CMK (cell line): ENCODE measurements at regions not wholly inside any gene's neighbourhood (a gene's known extent, or its start where the extent isn't known, plus 50 kb on each side); places are given as distances from the start of the nearest gene placed in this dataset.
"Not testable (repeated sequence)": the region's sequence is repeated elsewhere in the genome, so short reads cannot be mapped to it uniquely, and the experiment has no call there.

Source experiments
- DNase-seq: peaks from one replicate; pipeline ENCODE4 v3.0.0-alpha.2; 2010; ENCODE audit warnings: low read depth

DNA sequence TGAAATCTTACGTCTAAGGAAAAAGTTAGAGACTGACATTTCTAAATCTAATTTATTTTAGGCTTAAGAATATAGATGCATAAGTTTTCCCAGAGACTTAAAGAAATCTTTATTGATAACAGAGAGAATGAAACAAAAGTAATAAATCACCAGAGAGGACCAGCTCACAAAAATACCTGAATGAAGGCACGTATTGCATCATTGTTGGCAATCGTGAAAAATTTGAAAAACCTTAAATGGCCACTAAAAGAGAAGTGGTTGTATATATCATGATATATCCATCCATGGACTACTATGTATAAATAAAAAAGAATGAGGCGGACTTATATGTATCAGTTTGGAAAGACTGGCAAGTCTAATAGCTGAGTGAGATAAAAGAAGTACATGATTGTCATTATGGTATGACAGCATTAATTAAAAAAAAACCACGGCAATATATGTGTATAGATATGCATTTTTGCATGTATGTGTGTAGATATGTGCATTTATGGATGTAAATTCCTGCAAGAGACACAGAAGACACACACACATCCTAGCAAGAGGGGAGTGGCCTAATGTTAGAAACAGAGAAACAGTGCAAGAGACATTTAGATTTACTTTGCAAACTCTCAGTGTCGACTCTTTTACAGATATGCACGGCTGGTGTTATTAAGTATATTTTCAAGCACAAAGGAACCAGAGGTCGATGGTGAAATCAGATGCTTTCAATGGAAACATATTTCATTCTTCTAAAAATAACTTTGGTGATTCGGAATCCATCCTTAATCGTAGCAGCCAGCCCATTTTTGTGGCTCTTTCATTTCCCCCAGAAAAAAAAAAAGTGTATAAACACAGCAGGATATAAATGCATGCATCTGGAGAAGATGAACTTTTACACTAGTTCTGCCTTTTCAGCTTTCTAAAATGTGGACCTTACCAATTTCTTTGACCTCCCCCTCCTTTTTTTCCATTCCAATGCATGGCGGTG is 156.1 kb upstream of the SALL4 start:
- DNase-seq = no peak

DNA sequence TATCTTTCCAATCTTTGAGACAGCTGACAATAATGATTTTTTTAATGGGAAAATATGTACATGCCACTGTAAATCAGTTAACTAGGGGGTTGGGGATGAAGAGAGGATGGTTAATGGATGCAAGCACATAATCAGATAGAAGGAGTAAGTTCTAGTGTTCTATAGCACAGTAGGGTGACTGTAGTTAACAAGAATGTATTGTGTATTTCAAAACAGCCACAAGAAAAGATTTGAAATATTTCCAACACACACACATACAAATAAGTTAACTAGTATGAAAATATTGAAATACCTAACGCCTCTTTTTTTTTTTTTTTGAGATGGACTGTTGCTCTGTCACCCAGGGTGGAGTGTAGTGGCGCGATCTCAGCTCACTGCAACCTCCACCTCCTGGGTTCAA is 153.4 kb upstream of the SALL4 start:
- DNase-seq = no peak

DNA sequence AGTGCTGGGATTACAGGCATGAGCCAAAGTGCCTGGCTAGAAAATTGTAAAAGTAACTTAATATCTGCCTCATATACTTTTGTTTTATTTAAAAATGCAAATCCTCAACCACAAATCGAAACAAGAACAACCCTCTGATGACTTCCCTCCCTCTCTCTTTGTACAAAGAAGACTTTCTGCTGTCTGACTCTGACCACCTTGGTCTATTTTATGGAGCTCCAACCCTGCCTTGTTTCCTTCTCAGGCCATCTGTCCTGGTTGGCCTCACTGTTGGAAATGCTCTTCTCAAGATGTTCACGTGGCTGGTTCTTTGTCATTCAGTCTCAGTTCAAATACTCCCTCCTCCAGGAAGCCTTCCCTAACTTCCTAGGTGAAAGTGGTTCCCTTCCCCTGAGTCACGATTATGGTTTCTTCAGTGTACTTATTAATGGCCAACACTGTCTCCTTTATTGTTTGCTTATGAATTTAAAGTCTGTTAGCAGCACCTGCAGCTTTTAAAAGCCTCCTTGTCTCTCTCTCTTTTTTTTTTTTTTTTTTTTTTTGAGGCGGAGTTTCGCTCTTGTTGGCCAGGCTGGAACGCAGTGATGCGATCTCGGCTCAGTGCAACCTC is 151.5 kb upstream of the SALL4 start:
- DNase-seq = no peak

DNA sequence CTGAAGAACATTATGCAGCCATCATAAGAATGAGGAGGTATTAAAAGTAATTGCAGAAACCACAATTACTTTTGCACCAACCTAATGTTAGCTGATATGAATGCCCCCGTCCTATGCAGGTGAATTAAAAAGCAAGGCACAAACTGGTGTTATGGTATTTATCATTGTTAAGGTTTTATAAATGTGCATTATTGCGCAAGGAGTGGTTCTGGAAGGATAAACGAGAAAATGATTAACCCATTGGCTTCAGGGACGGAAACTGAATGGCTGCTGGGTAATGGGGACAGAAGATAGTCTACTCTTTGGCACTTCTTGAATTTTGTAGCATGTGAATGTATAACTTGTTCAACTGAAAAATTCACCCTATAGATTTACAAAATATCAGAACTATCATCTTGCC is 148.6 kb upstream of the SALL4 start:
- DNase-seq = no peak

DNA sequence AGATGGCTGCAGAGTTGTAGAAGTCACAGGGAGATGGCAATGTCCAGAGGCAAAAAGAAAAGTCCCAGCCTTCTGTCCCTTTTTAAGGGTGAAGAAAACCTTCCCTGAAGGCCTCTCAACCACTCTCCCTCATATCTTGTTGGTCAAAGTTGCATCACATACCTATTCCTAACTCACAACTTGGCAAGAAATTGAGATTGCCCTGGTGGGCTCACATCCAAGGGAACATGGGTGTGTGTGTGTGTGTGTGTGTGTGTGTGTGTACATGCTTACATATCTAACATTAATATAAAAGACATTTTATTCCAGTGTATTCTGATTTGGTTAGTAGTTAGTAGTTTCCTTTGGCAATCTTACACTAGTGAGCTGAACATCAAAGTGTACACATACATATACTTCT is 144.3 kb upstream of the SALL4 start:
- no peak for DNase-seq

DNA sequence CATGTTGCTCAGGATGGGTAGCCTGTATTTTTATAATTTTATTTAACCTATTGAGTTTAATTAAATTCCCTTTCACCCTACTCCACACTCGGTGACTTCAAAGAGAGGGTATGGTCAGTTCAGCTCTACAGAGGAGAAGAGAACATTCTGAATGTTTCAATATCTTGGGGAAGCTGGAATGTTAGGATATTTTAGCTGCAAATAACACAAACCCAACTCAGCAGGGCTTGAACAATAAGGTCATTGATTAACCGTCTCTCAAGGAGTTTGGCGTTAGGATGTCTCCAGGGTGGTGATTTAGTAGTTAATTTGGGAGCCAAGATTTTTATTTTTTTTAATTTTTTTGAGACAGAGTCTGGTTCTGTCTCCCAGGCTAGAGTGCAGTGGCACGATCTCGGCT is 143.6 kb upstream of the SALL4 start:
- DNase-seq = no peak

DNA sequence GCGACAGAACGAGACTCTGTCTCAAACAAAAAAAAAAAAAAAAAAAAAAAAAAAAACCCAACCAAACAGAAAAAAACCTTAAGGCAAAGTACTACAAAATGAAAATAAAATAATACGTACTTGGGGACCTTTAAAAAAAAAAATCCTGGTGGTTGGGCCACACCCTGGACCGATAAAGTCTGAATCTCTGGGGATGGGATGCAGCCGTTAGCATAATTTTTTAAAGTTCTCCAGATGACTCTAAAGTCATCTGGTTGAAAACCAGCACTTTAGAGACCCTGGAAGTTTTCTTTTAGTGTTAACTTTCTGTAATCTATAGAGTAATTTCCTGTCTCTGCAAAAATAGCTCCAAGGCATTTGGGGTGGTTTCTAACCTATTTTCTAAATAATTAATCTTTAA is 142.9 kb upstream of the SALL4 start:
- DNase-seq = no peak

DNA sequence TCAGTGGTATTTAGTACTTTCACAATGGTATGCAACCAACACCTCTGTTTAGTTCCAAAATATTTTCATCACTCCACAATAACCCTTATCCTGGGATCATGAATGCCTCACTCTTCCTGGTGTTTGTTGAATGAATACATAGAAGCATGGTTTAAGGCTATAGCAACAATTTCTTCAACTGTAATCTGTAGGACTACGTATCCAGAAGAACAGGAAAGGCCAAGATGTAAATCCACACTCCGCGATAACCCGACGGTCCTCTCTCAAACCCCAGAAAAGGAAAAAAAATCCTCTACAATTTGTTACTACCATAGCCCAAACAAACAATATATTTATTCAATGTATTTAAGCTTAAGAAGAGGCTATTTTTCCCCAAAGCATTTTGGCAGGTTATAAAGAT is 141.4 kb upstream of the SALL4 start:
- DNase-seq = no peak

DNA sequence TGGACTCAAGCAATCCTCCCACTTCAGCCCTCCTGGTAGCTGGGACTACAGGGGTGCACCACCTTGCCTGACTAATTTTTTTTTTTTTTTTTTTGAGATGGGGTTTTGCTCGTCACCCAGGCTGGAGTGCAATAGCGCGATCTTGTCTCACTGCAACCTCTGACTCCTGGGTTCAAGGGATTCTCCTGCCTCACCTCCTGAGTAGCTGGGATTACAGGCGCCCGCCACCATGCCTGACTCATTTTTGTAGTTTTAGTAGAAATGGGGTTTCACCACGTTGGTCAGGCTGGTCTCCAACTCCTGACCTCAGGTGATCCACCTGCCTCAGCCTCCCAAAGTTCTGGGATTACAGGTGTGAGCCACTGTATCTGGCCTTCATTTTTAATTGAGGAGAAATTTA is 141.0 kb upstream of the SALL4 start:
- not testable (repeated sequence) for DNase-seq

DNA sequence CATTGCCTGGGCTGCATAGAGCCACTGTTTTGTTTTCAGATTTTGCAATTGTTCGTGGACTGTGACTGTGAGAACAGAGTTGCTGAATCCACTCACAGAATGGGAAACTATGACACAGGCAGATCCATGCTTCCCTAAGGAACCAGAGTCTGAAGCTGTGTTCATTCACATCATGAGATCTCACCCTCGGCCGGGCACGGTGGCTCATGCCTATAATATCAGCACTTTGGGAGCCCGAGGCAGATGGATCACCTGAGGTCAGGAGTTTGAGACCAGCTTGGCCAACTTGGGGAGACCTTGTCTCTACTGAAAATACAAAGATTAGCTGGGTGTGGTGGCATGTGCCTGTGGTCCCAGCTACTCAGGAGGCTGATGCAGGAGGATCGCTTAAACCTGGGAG is 139.2 kb upstream of the SALL4 start:
- no peak for DNase-seq

DNA sequence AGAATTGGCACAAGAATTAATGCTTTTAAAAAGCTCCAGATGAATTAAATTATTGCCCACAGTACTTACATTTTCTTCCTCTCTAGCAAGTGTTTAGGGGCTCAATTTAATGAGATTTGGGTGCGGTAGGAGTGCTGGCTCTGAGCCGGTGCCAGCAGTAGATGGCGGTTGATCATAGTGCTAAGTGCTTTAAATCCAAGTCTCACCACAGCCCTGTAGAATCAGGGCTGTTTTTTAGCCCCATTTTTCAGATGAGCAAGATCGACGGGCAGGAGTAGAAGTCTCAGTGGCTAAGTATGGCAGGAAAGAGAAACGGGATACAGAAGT is 136.9 kb upstream of the SALL4 start:
- no peak for DNase-seq

DNA sequence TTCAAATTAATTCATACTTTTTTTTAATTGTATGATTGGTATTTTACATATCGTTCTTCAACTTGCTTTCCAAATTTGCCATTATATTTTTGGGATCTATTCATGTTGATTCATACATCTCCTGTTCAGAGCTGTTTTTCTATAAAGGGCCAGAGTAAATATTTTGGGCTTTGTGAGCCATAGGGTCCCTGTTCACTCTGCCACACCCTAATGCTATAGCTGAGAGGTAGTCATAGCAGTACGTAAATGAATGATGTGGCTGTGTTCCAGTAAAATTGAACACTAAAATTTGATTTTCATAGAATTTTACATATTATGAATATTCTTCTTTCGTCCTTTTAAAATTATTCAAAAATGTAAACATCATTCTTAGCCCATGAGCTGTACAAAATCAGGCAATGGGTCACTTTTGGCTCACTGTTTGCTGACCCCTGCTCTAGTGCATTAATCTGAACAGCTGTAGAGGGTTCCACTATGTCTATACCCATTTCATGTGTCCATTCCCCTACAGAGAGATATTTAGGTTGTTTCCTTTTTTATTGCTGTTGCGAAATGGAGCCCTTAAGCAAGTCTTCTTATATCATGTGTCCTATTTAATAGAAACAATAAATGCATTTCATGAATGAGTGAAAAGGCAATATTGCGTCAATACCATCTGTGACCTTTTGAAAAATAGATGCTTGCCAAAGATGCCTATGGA is 136.4 kb upstream of the SALL4 start:
- DNase-seq = no peak

DNA sequence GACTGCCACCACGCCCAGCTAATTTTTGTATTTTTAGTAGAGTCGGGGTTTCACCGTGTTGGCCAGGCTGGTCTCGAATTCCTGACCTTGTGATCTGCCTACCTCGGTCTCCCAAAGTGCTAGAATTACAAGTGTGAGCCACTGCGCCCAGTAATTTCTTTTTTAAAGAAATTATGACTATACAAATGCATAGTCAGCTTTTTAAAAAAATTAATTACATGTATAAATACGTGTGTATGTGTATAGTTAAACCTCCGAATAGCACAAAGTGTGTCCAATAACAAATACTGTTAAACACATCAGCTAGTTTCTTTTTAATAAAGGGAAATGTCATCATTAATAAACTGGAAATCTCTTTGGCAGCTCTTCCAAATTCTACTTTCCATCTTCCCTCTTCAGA is 135.5 kb upstream of the SALL4 start:
- no peak for DNase-seq

DNA sequence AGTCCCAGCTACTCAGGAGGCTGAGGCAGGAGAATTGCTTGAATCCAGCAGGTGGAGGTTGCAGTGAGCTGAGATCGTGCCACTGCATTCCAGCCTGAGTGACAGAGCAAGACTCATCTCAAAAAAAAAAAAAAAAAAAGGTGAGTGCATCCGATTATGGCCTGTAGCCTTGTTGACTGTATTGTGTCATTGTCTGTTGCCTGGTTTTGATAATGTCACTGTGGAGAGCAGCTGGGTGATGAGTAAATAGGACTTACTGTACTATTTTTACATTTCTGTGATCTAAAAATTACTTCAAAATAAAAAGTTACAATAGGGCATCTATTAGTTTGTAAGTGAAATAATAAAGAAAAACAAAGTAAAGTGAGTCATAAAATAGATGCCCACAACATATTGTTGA is 134.1 kb upstream of the SALL4 start:
- no peak for DNase-seq

DNA sequence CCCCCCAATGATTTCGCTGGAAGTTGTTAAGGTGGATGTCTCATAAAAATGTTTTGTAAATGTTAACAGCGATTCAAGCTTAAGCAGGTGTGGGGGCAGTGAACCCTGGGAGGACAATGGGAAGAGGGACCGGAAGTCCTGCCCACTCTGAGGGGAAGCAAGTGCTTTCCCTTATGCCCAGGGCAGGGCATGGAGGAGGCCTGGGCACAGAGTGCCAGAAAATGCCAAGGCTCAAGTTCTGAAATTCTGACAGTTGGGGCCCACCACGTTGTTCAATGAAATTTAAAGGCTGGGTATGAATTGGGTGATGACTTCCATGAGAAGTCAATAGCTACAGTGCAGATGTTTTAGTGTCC is 132.7 kb upstream of the SALL4 start:
- no peak for DNase-seq

DNA sequence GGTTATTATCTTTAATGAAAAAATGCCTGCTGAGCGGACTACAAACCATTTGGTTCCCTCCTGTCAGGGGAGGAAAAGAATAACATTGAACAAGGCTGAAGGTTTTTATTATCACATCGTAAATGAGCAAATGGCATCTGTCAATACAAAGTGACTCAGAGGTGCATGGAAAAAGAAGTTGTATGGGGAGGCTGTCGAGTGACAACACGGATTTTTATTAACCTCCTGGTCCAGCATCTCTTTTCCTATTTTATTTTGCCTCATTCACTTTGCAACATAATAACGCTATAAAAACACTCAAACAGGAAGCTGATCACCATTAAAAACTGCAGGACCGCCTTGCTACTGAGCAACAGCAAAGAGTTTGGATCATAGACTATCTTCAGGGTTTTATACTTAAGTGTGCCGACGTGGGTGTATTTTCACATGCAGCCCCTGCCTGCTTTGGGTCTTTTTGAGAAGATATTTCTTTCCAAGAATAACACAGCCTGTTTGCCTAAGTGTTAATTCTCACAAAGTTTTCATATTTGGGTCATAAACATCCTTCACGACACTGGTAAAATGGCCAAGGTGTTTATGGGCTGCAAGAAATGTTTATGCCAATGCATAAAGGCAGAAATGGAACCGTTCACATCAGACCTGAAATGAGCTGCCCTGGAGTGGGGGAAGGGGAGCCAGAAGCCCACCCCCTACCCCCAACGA is 132.1 kb upstream of the SALL4 start:
- no peak for DNase-seq

DNA sequence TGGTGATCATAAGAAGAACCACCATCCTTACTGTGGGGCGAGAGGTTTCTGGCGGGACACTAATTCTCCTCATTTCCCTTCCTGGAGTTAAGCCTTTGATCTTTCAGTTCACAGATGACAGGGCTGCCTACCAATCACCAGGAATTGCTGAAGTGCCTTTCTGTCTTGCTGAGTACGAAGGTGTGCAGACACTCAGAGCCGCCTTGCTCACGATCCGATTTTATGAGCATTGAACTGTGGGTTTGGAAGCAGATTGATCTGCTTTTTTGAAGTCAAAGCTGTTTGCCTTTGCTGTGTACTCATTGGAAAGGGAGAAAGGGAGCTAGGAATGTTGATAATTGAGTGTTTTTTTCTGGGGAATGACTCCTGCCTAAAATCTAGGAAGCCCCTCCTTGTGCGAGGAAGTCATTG is 129.1 kb upstream of the SALL4 start:
- no peak for DNase-seq

DNA sequence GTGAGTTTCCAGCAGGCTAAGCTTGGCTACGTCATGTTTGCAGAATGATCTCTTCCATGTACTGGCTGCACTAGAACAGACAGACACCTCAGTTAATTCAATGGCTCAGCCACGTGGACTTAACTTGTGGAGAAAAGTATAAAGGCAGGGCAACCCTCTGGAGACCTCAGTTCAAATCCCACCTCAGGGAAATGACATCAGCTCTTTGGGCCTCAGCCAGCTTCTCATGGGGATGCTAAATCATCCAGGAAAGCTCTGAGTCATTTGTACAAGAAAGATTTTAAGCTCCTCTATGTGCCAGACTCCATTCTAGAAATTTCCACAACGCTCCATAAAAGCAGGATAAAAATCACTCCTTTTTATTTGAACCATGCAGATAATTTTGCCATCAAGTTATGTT is 128.5 kb upstream of the SALL4 start:
- DNase-seq = no peak

DNA sequence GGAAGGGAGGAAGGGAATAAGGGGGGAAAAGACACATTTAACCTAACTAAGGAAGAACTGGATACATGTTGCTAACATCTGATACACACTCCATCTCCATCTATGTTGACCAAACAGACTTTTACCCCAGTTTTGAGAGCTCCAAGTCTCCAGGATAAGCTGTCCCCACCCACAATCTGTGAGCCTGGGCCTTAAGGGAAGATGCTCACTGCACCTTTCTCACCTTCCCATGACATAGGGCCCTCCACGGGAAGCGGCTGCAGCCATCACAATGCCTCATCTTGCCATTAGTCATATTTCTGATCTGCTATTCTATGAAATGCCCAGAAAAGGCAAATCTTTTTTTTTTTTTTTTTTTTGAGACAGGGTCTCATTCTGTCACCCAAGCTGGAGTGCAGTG is 126.6 kb upstream of the SALL4 start:
- no peak for DNase-seq

DNA sequence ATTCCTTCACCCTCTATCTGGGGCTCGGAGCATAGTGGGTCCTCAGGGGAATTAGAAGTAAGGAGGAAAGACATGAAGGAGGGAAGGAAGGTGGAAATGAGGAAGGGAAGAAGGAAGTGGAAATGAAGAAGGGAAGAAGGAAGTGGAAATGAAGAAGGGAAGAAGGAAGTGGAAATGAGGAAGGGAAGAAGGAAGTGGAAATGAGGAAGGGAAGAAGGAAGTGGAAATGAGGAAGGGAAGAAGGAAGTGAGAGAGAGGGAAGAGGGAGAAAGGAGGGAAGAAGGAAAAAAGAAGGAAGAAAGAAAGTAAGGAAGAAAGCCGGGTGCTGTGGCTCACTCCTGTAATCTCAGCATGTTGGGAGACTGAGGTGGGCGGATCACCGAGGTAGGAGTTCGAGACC is 125.6 kb upstream of the SALL4 start:
- DNase-seq = not testable (repeated sequence)

DNA sequence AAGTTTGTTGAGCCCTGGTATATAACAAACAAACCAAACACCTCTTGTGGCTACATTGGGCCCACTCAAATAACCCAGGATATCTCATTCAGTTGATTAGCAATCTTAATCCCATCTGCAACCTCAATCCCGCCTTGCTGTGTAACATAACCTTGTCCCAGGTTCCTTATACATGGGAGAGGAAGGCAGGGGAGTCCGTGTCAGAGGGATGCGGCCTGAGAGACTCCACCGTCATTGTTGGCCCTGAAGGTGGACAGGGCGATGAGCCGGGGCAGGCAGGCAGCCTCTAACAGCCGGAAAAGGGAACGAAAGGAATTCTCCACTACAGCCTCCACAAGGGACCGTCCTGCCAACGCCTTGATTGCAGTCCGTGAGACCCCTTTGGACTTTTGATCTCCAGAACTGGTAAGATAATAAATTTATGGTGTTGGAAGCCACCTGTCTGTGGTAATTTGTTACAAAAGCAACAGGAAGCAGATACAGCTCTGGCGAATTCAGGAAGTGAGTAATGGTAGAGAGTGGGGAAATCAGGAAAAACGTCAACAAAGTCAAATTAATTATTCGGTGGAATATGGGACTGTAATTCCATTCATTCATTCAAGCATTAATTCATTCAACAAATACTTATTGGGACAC is 124.5 kb upstream of the SALL4 start:
- no peak for DNase-seq

DNA sequence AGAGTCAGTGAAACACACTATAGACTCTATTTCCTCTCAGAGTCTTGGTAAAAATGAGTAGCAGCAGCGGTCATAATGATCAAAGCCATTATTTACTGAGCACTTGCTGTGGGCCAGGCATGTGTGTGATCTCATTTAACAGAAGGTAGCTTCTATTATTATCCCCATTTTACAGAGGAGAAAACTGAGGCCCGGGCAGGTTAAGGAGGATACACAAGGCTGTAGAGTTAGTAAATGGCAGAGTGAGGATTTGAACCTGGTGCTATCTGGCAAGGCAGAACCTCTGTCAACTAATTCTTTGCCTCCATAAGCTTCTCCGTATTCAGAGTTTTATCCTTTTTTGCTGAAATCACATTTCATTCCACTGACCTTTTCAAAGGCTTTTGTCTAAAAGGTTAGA is 122.2 kb upstream of the SALL4 start:
- no peak for DNase-seq
